GM18498 (cell line): ENCODE measurements at regions not wholly inside any gene's neighbourhood (a gene's known extent, or its start where the extent isn't known, plus 50 kb on each side); places are given as distances from the start of the nearest gene placed in this dataset.
A peak's percentile ranks its signal among the peaks of the same experiment; 100 is the strongest.

ENCODE experiments used
- ATAC-seq: cut with Tn5 transposase; IDR thresholded peaks from one replicate; pipeline ENCODE4 v1.9.1; 2021; ENCODE audit warnings: mild to moderate bottlenecking, moderate library complexity; ENCODE audit not compliant: unreplicated experiment

GRCh38 chr11:97107604-97108003, 717.8 kb downstream of the JRKL start:
- ATAC-seq: no peak

GRCh38 chr11:97109078-97109477, 719.3 kb downstream of the JRKL start:
- no peak for ATAC-seq

GRCh38 chr11:97110376-97110775, 720.6 kb downstream of the JRKL start:
- ATAC-seq: no peak

- ATAC-seq: no peak
Observed at GRCh38 chr11:97111559-97111958, 721.7 kb downstream of the JRKL start.

- ATAC-seq: no peak
Observed at GRCh38 chr11:97118614-97119200, 728.9 kb downstream of the JRKL start.

- ATAC-seq: no peak
Observed at GRCh38 chr11:97123237-97123636, 733.4 kb downstream of the JRKL start.

- no peak for ATAC-seq
Observed at GRCh38 chr11:97136067-97136466, 746.3 kb downstream of the JRKL start.

- ATAC-seq: peak; percentile 45
Observed at GRCh38 chr11:97140885-97141494, 751.2 kb downstream of the JRKL start.

GRCh38 chr11:97143463-97143862, 753.6 kb downstream of the JRKL start:
- no peak for ATAC-seq

GRCh38 chr11:97149741-97150140, 759.9 kb downstream of the JRKL start:
- no peak for ATAC-seq

- ATAC-seq: no peak
Observed at GRCh38 chr11:97157221-97157740, 767.5 kb downstream of the JRKL start.

GRCh38 chr11:97158243-97158642, 768.4 kb downstream of the JRKL start:
- ATAC-seq: no peak

- ATAC-seq: no peak
Observed at GRCh38 chr11:97163631-97164191, 773.9 kb downstream of the JRKL start.

- ATAC-seq: no peak
Observed at GRCh38 chr11:97201743-97202612, 812.2 kb downstream of the JRKL start.

GRCh38 chr11:97202613-97203292, 812.9 kb downstream of the JRKL start:
- no peak for ATAC-seq

GRCh38 chr11:97218011-97218410, 828.2 kb downstream of the JRKL start:
- no peak for ATAC-seq

- ATAC-seq: no peak
Observed at GRCh38 chr11:97223647-97224046, 833.8 kb downstream of the JRKL start.

- ATAC-seq: no peak
Observed at GRCh38 chr11:97224396-97224795, 834.6 kb downstream of the JRKL start.

GRCh38 chr11:97225794-97226193, 836.0 kb downstream of the JRKL start:
- ATAC-seq: no peak

- no peak for ATAC-seq
Observed at GRCh38 chr11:97229936-97230335, 840.1 kb downstream of the JRKL start.

- ATAC-seq: no peak
Observed at GRCh38 chr11:97231231-97231630, 841.4 kb downstream of the JRKL start.
